ENCODE measurements at regions not wholly inside any gene's neighbourhood (a gene's known extent, or its start where the extent isn't known, plus 50 kb on each side); places are given as distances from the start of the nearest gene placed in this dataset.
"Not testable (repeated sequence)": the region's sequence is repeated elsewhere in the genome, so short reads cannot be mapped to it uniquely, and the experiment has no call there.

- H3K27ac Mint-ChIP-seq (ENCODE audit: unreplicated experiment): no peak overlapping the region
- no peak for DNase-seq
- H3K9me3 Mint-ChIP-seq (ENCODE audit: unreplicated experiment): no peaks in the 10 kb centered on the region
- H3K4me3 Mint-ChIP-seq (ENCODE audit: unreplicated experiment): no peak overlapping the region
- no peak for TF ChIP-seq CTCF (IDR thresholded peaks at IDR 0.05; ENCODE audit: partially characterized antibody, unreplicated experiment)
- H3K36me3 Mint-ChIP-seq (ENCODE audit: unreplicated experiment): no peaks in the 10 kb centered on the region
- peaks cover 3% of the 10 kb centered on the region for H3K4me1 Mint-ChIP-seq (ENCODE audit: low read depth, unreplicated experiment)
- no peaks in the 10 kb centered on the region for H3K27me3 Mint-ChIP-seq (ENCODE audit: unreplicated experiment)
These were observed 251.4 kb upstream of the C2CD4B start for GRCh38 chr15:62416526-62416925.

- Mint-ChIP-seq H3K4me1 (ENCODE audit: low read depth, unreplicated experiment) (peaks cover 3% of the 10 kb centered on the region), H3K27me3 (ENCODE audit: unreplicated experiment) (no peaks in the 10 kb centered on the region), H3K36me3 (ENCODE audit: unreplicated experiment) (no peaks in the 10 kb centered on the region), H3K4me3 (ENCODE audit: unreplicated experiment) (no peak overlapping the region), H3K9me3 (ENCODE audit: unreplicated experiment) (no peaks in the 10 kb centered on the region), H3K27ac (ENCODE audit: unreplicated experiment) (no peak overlapping the region)
- no peak for TF ChIP-seq CTCF (IDR thresholded peaks at IDR 0.05; ENCODE audit: partially characterized antibody, unreplicated experiment)
- DNase-seq: no peak
These were observed 252.4 kb upstream of the C2CD4B start for GRCh38 chr15:62417439-62417838.

DNA sequence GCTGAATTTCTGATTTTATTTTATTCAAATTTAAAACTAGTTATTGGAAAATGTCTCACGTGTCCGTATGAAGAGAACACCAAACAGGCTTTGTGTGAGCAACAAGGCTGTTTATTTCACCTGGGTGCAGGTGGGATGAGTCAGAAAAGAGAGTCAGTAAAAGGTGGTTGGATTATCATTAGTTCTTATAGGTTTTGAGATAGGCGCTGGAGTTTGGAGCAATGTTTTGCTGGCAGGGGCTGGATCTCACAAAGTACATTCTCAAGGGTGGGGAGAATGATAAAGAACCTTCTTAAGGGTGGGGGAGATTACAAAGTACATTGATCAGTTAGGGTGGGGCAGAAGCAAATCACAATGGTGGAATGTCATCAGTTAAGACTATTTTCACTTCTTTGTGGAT is 253.4 kb upstream of the C2CD4B start:
- H3K27me3 Mint-ChIP-seq (ENCODE audit: unreplicated experiment); H3K4me1 Mint-ChIP-seq (ENCODE audit: low read depth, unreplicated experiment); DNase-seq; H3K36me3 Mint-ChIP-seq (ENCODE audit: unreplicated experiment); H3K27ac Mint-ChIP-seq (ENCODE audit: unreplicated experiment); H3K9me3 Mint-ChIP-seq (ENCODE audit: unreplicated experiment); H3K4me3 Mint-ChIP-seq (ENCODE audit: unreplicated experiment): not testable (repeated sequence)

DNA sequence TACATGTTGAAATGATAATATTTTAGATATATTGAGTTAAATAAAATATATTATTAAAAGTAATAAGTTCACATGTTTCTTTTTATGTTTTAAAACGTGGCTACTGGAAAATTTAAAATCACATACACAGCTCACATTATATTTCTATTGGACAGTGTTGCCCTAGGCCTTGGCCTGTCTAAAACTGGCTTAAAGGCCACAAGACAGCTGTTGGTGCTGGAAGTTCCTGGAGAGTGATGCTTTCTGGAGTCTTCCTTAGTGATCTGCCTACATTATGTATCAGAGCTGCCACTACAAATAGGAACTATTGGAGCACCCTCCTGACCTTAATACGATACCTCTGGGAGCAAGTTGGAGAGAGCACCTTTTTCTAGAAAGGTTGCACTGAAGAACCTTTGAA is 254.1 kb upstream of the C2CD4B start:
- H3K27me3 Mint-ChIP-seq (ENCODE audit: unreplicated experiment): no peaks in the 10 kb centered on the region
- no peak for TF ChIP-seq CTCF (IDR thresholded peaks at IDR 0.05; ENCODE audit: partially characterized antibody, unreplicated experiment)

GRCh38 chr15:62420371-62420770 is 255.3 kb upstream of the C2CD4B start:
- not testable (repeated sequence) for H3K4me3 Mint-ChIP-seq (ENCODE audit: unreplicated experiment); H3K9me3 Mint-ChIP-seq (ENCODE audit: unreplicated experiment); H3K27me3 Mint-ChIP-seq (ENCODE audit: unreplicated experiment); H3K36me3 Mint-ChIP-seq (ENCODE audit: unreplicated experiment); H3K4me1 Mint-ChIP-seq (ENCODE audit: low read depth, unreplicated experiment); DNase-seq; H3K27ac Mint-ChIP-seq (ENCODE audit: unreplicated experiment)

More for the DNA sequence above, 254.1 kb upstream of the C2CD4B start:
- Mint-ChIP-seq H3K27ac (ENCODE audit: unreplicated experiment) (no peak overlapping the region), H3K36me3 (ENCODE audit: unreplicated experiment) (no peaks in the 10 kb centered on the region), H3K4me3 (ENCODE audit: unreplicated experiment) (no peak overlapping the region), H3K4me1 (ENCODE audit: low read depth, unreplicated experiment) (peaks cover 3% of the 10 kb centered on the region), H3K9me3 (ENCODE audit: unreplicated experiment) (no peaks in the 10 kb centered on the region)
- DNase-seq: no peak

DNA sequence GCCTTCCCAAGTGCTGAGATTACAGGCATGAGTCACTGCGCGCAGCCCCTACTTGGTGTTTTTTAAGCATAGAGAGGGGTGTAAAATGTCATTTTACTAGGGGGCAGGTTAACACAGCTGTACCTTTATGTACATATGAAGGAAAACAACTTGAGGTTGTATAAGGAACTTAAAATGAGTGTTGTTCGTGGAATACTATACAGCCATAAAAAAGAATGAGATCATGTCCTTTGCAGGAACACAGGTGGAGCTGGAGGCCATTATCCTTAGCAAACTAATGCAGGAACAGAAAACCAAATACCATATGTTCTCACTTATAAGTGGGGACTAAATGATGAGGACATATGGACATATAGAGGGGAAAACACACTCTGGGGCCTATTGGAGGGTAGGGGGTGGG is 256.2 kb upstream of the C2CD4B start:
- H3K4me3 Mint-ChIP-seq (ENCODE audit: unreplicated experiment): no peak overlapping the region
- DNase-seq: no peak
- TF ChIP-seq CTCF (IDR thresholded peaks at IDR 0.05; ENCODE audit: partially characterized antibody, unreplicated experiment): no peak
- no peaks in the 10 kb centered on the region for H3K9me3 Mint-ChIP-seq (ENCODE audit: unreplicated experiment)
- H3K27me3 Mint-ChIP-seq (ENCODE audit: unreplicated experiment): no peaks in the 10 kb centered on the region
- no peak overlapping the region for H3K27ac Mint-ChIP-seq (ENCODE audit: unreplicated experiment)
- no peaks in the 10 kb centered on the region for H3K36me3 Mint-ChIP-seq (ENCODE audit: unreplicated experiment)
- H3K4me1 Mint-ChIP-seq (ENCODE audit: low read depth, unreplicated experiment): peaks cover 3% of the 10 kb centered on the region

Measured in glutamatergic neuron (in vitro differentiated cells).